T-cell (primary cell): ENCODE measurements at regions not wholly inside any gene's neighbourhood (a gene's known extent, or its start where the extent isn't known, plus 50 kb on each side); places are given as distances from the start of the nearest gene placed in this dataset.

Experiments used
- ATAC-seq, 4 experiments: fragments of 200-7000 bp in 3 of 4; fragments of 150-1000 bp in 1 of 4; cut with Tn5 transposase; replicated peaks in 1 of 4; 1 replicate in 3 of 4; 2 replicates in 1 of 4; pipeline ENCODE4 v1.10.0; 2021; ENCODE audit warnings: moderate library complexity in 3 of 4, mild to moderate bottlenecking in 2 of 4, moderate number of reproducible peaks in 1 of 4
- CTCF ChIA-PET, 2 donors: fragments of 300-600 bp; sonication (Branson Sonifier 250); formaldehyde crosslinking; loops; one replicate each; lab custom pipeline; 2022; ENCODE audit warnings: antibody characterized with exemption in 2 of 2; lab: Charles Lee
- POLR2A ChIA-PET, 2 donors: fragments of 300-600 bp; sonication (Branson Sonifier 250); formaldehyde crosslinking; loops; one replicate each; lab custom pipeline; 2022; ENCODE audit warnings: antibody characterized with exemption in 2 of 2; lab: Charles Lee
- DNase-seq, 35 experiments: peaks; one replicate each; pipeline versions ENCODE4 v3.0.0 to v3.0.0-alpha.2; 2013 to 2023
- H3K27ac ChIP-seq: one replicate; pipeline ENCODE4 v1.5.1; 2013; ENCODE audit warnings: low read length
- H3K27me3 ChIP-seq, 2 experiments: replicated peaks in 1 of 2; 1 replicate in 1 of 2; 2 replicates in 1 of 2; pipeline versions ENCODE4 v1.6.1 to v1.7.0; 2013; ENCODE audit warnings: low read length in 1 of 2, mixed read lengths in 1 of 2; ENCODE audit not compliant: control insufficient read depth in 2 of 2, insufficient read depth in 2 of 2; ENCODE audit errors: extremely low read depth in 1 of 2
- H3K36me3 ChIP-seq, 2 donors: 1 replicate in 1 of 2; 2 replicates in 1 of 2; pipeline versions ENCODE4 v1.6.1 to v1.7.0; 2013; ENCODE audit warnings: low read length in 1 of 2; ENCODE audit not compliant: control insufficient read depth in 2 of 2, insufficient read depth in 1 of 2; ENCODE audit errors: extremely low read depth in 1 of 2
- H3K4me1 ChIP-seq, 2 experiments: 1 replicate in 1 of 2; 2 replicates in 1 of 2; pipeline versions ENCODE4 v1.6.1 to v1.7.0; 2013; ENCODE audit warnings: low read length in 2 of 2, mixed read lengths in 1 of 2; ENCODE audit not compliant: insufficient read depth in 2 of 2, control insufficient read depth in 1 of 2; ENCODE audit errors: extremely low read depth in 1 of 2
- H3K4me3 ChIP-seq, 2 donors: 1 replicate in 1 of 2; 2 replicates in 1 of 2; pipeline versions ENCODE4 v1.5.1 to v1.7.0; 2013; ENCODE audit warnings: mild to moderate bottlenecking in 2 of 2, low read length in 1 of 2, moderate library complexity in 1 of 2; ENCODE audit not compliant: control insufficient read depth in 1 of 2; ENCODE audit errors: extremely low read depth in 1 of 2
- H3K9me3 ChIP-seq: 2 replicates; pipeline ENCODE4 v1.7.0; 2013
- H3K27ac Mint-ChIP-seq, 2 donors: one replicate each; pipeline ENCODE4 v1.8.0; 2020 to 2021; ENCODE audit warnings: mild to moderate bottlenecking in 2 of 2, mixed read lengths in 2 of 2
- H3K27me3 Mint-ChIP-seq, 2 donors: one replicate each; pipeline ENCODE4 v1.8.0; 2021 to 2022; ENCODE audit warnings: mixed read lengths in 2 of 2
- H3K36me3 Mint-ChIP-seq: one replicate; pipeline ENCODE4 v1.8.0; 2021; ENCODE audit warnings: mixed read lengths
- H3K4me1 Mint-ChIP-seq, 3 donors: one replicate each; pipeline ENCODE4 v1.8.0; 2020 to 2022; ENCODE audit warnings: mixed read lengths in 3 of 3, mild to moderate bottlenecking in 1 of 3
- H3K4me3 Mint-ChIP-seq, 3 donors: one replicate each; pipeline ENCODE4 v1.8.0; 2020 to 2022; ENCODE audit warnings: mild to moderate bottlenecking in 3 of 3, mixed read lengths in 3 of 3, moderate library complexity in 3 of 3
- H3K9me3 Mint-ChIP-seq, 3 donors: one replicate each; pipeline ENCODE4 v1.8.0; 2020 to 2022; ENCODE audit warnings: mixed read lengths in 3 of 3
- WGBS: methylation state at CpG from one replicate; pipeline ENCODE4 v1.1.5; 2013; ENCODE audit warnings: missing lambda C conversion rate; ENCODE audit not compliant: insufficient coverage; 5-methylcytosine and 5-hydroxymethylcytosine counted together

GRCh38 chr5:4372481-4372880 lies 767.6 kb upstream of the ADAMTS16 start:
- no peak for DNase-seq
- H3K9me3 Mint-ChIP-seq: peaks cover 3 to 15% (median 7%) of the 10 kb centered on the region in 3 donors
- Histone ChIP-seq H3K27ac (no peak overlapping the region), H3K4me1 (no peaks in the 10 kb centered on the region), H3K36me3 (no peaks in the 10 kb centered on the region), H3K9me3 (no peaks in the 10 kb centered on the region), H3K4me3 (no peak overlapping the region), H3K27me3 (no peaks in the 10 kb centered on the region)
- WGBS: no CpG with 5 or more reads among the region's 1 CpG
- no peak for ATAC-seq
- ChIA-PET POLR2A (no interaction called here), CTCF (no interaction called here)
- H3K4me3 Mint-ChIP-seq: no peak overlapping the region
- no peaks in the 10 kb centered on the region for H3K36me3 Mint-ChIP-seq
- no peaks in the 10 kb centered on the region for H3K27me3 Mint-ChIP-seq
- no peak overlapping the region for H3K27ac Mint-ChIP-seq
- no peaks in the 10 kb centered on the region for H3K4me1 Mint-ChIP-seq

GRCh38 chr5:4373051-4373820 lies 766.9 kb upstream of the ADAMTS16 start:
- Mint-ChIP-seq H3K9me3 (peaks cover 4 to 16% (median 7%) of the 10 kb centered on the region in 3 donors), H3K4me3 (no peak overlapping the region), H3K36me3 (no peaks in the 10 kb centered on the region), H3K27me3 (no peaks in the 10 kb centered on the region), H3K4me1 (no peaks in the 10 kb centered on the region), H3K27ac (no peak overlapping the region)
- DNase-seq (no peak), ATAC-seq (no peak)
- POLR2A ChIA-PET: no interaction called here
- no peaks in the 10 kb centered on the region for H3K36me3 ChIP-seq
- H3K9me3 ChIP-seq: no peaks in the 10 kb centered on the region
- CTCF ChIA-PET: no interaction called here
- no peaks in the 10 kb centered on the region for H3K4me1 ChIP-seq
- WGBS: no CpG with 5 or more reads among the region's 6 CpGs
- H3K27me3 ChIP-seq: no peaks in the 10 kb centered on the region
- no peak overlapping the region for H3K27ac ChIP-seq
- no peak overlapping the region for H3K4me3 ChIP-seq

- no peak overlapping the region for H3K27ac ChIP-seq
- 100% methylated on average over 1 of the region's 7 CpGs for whole genome bisulfite sequencing
- ATAC-seq (no peak), DNase-seq (no peak)
- H3K27me3 ChIP-seq: no peaks in the 10 kb centered on the region
- no peaks in the 10 kb centered on the region for H3K36me3 ChIP-seq
- no peaks in the 10 kb centered on the region for H3K4me1 ChIP-seq
- H3K4me3 ChIP-seq: no peak overlapping the region
- POLR2A ChIA-PET: no interaction called here
- no peaks in the 10 kb centered on the region for H3K27me3 Mint-ChIP-seq
- H3K4me1 Mint-ChIP-seq: no peaks in the 10 kb centered on the region
- H3K27ac Mint-ChIP-seq: no peak overlapping the region
- no peak overlapping the region for H3K4me3 Mint-ChIP-seq
- H3K9me3 ChIP-seq: no peaks in the 10 kb centered on the region
- H3K9me3 Mint-ChIP-seq: peaks cover 3 to 8% (median 7%) of the 10 kb centered on the region in 3 donors
- CTCF ChIA-PET: no interaction called here
- H3K36me3 Mint-ChIP-seq: no peaks in the 10 kb centered on the region
Measured at GRCh38 chr5:4374866-4375265, 765.3 kb upstream of the ADAMTS16 start.

- H3K27ac Mint-ChIP-seq: no peak overlapping the region
- CTCF ChIA-PET: no interaction called here
Measured at GRCh38 chr5:4375640-4376039, 764.5 kb upstream of the ADAMTS16 start.

GRCh38 chr5:4383102-4383501 lies 757.0 kb upstream of the ADAMTS16 start:
- H3K27me3 ChIP-seq: no peaks in the 10 kb centered on the region

More at GRCh38 chr5:4375640-4376039, 764.5 kb upstream of the ADAMTS16 start:
- no peak overlapping the region for H3K4me3 ChIP-seq
- H3K27ac ChIP-seq: no peak overlapping the region
- no peaks in the 10 kb centered on the region for H3K4me1 ChIP-seq
- H3K9me3 Mint-ChIP-seq: peaks cover 3 to 12% (median 7%) of the 10 kb centered on the region in 3 donors
- no peaks in the 10 kb centered on the region for H3K27me3 Mint-ChIP-seq
- DNase-seq: no peak
- no peaks in the 10 kb centered on the region for H3K27me3 ChIP-seq
- no peaks in the 10 kb centered on the region for H3K36me3 Mint-ChIP-seq
- 80% methylated on average over 3 of the region's 7 CpGs for WGBS
- ATAC-seq: no peak
- no peaks in the 10 kb centered on the region for H3K36me3 ChIP-seq
- POLR2A ChIA-PET: no interaction called here
- no peaks in the 10 kb centered on the region for H3K9me3 ChIP-seq
- no peak overlapping the region for H3K4me3 Mint-ChIP-seq
- H3K4me1 Mint-ChIP-seq: no peaks in the 10 kb centered on the region

GRCh38 chr5:4383518-4384198 lies 756.5 kb upstream of the ADAMTS16 start:
- CTCF ChIA-PET: no interaction called here
- no peak overlapping the region for H3K4me3 Mint-ChIP-seq
- H3K27me3 ChIP-seq: no peaks in the 10 kb centered on the region
- no peaks in the 10 kb centered on the region for H3K9me3 ChIP-seq
- DNase-seq (no peak), ATAC-seq (no peak)
- POLR2A ChIA-PET: no interaction called here
- H3K27me3 Mint-ChIP-seq: no peaks in the 10 kb centered on the region
- no peak overlapping the region for H3K27ac Mint-ChIP-seq
- H3K27ac ChIP-seq: no peak overlapping the region
- no peaks in the 10 kb centered on the region for H3K4me1 ChIP-seq
- no CpG with 5 or more reads among the region's 7 CpGs for WGBS
- H3K36me3 ChIP-seq: no peaks in the 10 kb centered on the region
- H3K4me3 ChIP-seq: no peak overlapping the region
- no peaks in the 10 kb centered on the region for H3K4me1 Mint-ChIP-seq
- peaks cover 0 to 11% (median 8%) of the 10 kb centered on the region in 3 donors for H3K9me3 Mint-ChIP-seq
- no peaks in the 10 kb centered on the region for H3K36me3 Mint-ChIP-seq

More at GRCh38 chr5:4383102-4383501, 757.0 kb upstream of the ADAMTS16 start:
- Mint-ChIP-seq H3K4me1 (no peaks in the 10 kb centered on the region), H3K4me3 (no peak overlapping the region), H3K27me3 (no peaks in the 10 kb centered on the region), H3K27ac (no peak overlapping the region), H3K9me3 (peaks cover 0 to 11% (median 5%) of the 10 kb centered on the region in 3 donors), H3K36me3 (no peaks in the 10 kb centered on the region)
- Histone ChIP-seq H3K36me3 (no peaks in the 10 kb centered on the region), H3K4me1 (no peaks in the 10 kb centered on the region), H3K9me3 (no peaks in the 10 kb centered on the region), H3K4me3 (no peak overlapping the region), H3K27ac (no peak overlapping the region)
- ATAC-seq (no peak), DNase-seq (no peak)
- WGBS: no CpG with 5 or more reads among the region's 4 CpGs
- POLR2A ChIA-PET: no interaction called here
- CTCF ChIA-PET: no interaction called here
